ENCODE measurements at regions not wholly inside any gene's neighbourhood (a gene's known extent, or its start where the extent isn't known, plus 50 kb on each side); places are given as distances from the start of the nearest gene placed in this dataset.

- Histone ChIP-seq H2BK15ac (ENCODE audit: low read length) (no peak overlapping the region), H3K9me3 (ENCODE audit: insufficient read depth in 2 of 2, low read depth in 1 of 2, low read length in 1 of 2) (no peaks in the 10 kb centered on the region), H4K8ac (ENCODE audit: extremely low read depth, insufficient read depth, low read length) (no peak overlapping the region), H3K4me2 (ENCODE audit: insufficient read depth in 1 of 2, low read depth in 2 of 2, low read length in 2 of 2) (no peak overlapping the region), H3K27me3 (replicated peaks in 1 of 4; ENCODE audit: control insufficient read depth in 3 of 4, extremely low read depth in 1 of 4, insufficient read depth in 3 of 4, low read length in 3 of 4) (no peaks in the 10 kb centered on the region), H3K14ac (ENCODE audit: insufficient read length) (no peak overlapping the region), H3K18ac (ENCODE audit: extremely low read depth, low read length) (no peak overlapping the region), H2BK12ac (ENCODE audit: low read depth, low read length) (no peak overlapping the region), H3K4ac (replicated peaks; ENCODE audit: insufficient read length, low read depth, low read length) (no peak overlapping the region), H3K79me1 (ENCODE audit: low read depth, low read length) (no peaks in the 10 kb centered on the region), H3K4me3 (ENCODE audit: extremely low read depth in 1 of 4, insufficient read depth in 2 of 4, low read depth in 3 of 4, low read length in 4 of 4) (no peak overlapping the region), H2BK5ac (ENCODE audit: low read depth, low read length) (no peak overlapping the region), H2AK5ac (ENCODE audit: low read depth, low read length) (no peak overlapping the region), H2BK120ac (replicated peaks; ENCODE audit: low read depth, low read length) (no peak overlapping the region), H4K20me1 (replicated peaks in 1 of 2; ENCODE audit: control insufficient read depth in 1 of 2, insufficient read depth in 2 of 2, low read length in 2 of 2) (no peaks in the 10 kb centered on the region), H4K91ac (replicated peaks; ENCODE audit: insufficient read length, low read length) (no peak overlapping the region), H3K79me2 (ENCODE audit: control insufficient read depth in 1 of 2, insufficient read depth in 2 of 2, low read length in 2 of 2) (no peaks in the 10 kb centered on the region), H2BK20ac (ENCODE audit: low read length) (no peak overlapping the region), H3K9ac (replicated peaks in 1 of 4; ENCODE audit: extremely low read depth in 1 of 4, low read depth in 3 of 4, low read length in 3 of 4) (no peak overlapping the region), H3K56ac (replicated peaks; ENCODE audit: insufficient read length, low read depth, low read length) (no peak overlapping the region), H3K23ac (ENCODE audit: insufficient read length) (no peak overlapping the region), H3K23me2 (ENCODE audit: low read depth, low read length) (no peaks in the 10 kb centered on the region), H2AFZ (ENCODE audit: low read length) (no peak overlapping the region), H4K5ac (ENCODE audit: insufficient read length, low read depth, low read length) (no peak overlapping the region), H3K27ac (ENCODE audit: low read depth, low read length) (no peak overlapping the region), H3K36me3 (ENCODE audit: control insufficient read depth in 2 of 4, insufficient read depth in 4 of 4, low read length in 3 of 4) (no peaks in the 10 kb centered on the region), H3K4me1 (replicated peaks in 1 of 4; ENCODE audit: control insufficient read depth in 3 of 4, insufficient read depth in 4 of 4, low read length in 3 of 4) (peaks cover 0 to 6% (median under 1%) of the 10 kb centered on the region in 4 experiments; a peak in 4 of 7 replicates)
- DNase-seq (ENCODE audit: low read depth in 1 of 2, low spot score in 2 of 2) (no peak), FAIRE-seq (no peak)
- ChIA-PET CTCF (ENCODE audit: partially characterized antibody) (interaction anchor here (0.7 kb wide), 1 partner anchor 18 kb away, joined by 3 read pairs; no protein-coding TSS in a partner anchor), POLR2A (ENCODE audit: partially characterized antibody) (no interaction called here)
- TF ChIP-seq CHD2 (IDR thresholded peaks at IDR 0.05; ENCODE audit: low read length) (no peak), KDM5A (IDR thresholded peaks at IDR 0.05; ENCODE audit: low read length) (no peak), POLR2AphosphoS5 (IDR thresholded peaks at IDR 0.05; ENCODE audit: low read depth, low read length) (no peak), BCL11A (IDR thresholded peaks at IDR 0.05; ENCODE audit: low read depth in 2 of 2, low read length in 2 of 2) (no peak)
Measured at GRCh38 chr7:19410106-19410505, 264.9 kb upstream of the FERD3L start.

Data from H1 (cell line).